ENCODE measurements at regions not wholly inside any gene's neighbourhood (a gene's known extent, or its start where the extent isn't known, plus 50 kb on each side); places are given as distances from the start of the nearest gene placed in this dataset.

DNA sequence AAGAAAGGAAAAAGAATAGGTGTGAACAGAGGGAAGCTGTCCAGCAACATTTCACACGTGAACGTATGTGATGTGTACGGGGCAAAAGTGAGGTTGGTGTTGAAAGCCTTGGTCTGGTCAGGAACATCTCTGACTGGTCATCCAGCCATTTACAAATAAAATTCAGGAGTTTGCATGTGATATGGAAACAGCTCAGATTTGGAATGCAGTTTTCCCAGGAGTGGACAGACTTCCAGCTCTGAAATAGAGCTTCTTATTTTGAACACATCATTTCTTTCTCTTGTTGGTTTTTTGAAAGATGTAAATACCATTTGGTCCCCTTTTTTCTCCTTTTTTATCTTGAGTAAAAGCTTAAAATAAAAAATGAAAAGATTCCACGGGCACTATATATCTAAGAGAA is 566.2 kb upstream of the ZFHX3 start:
- TF ChIP-seq, protein P1, sequence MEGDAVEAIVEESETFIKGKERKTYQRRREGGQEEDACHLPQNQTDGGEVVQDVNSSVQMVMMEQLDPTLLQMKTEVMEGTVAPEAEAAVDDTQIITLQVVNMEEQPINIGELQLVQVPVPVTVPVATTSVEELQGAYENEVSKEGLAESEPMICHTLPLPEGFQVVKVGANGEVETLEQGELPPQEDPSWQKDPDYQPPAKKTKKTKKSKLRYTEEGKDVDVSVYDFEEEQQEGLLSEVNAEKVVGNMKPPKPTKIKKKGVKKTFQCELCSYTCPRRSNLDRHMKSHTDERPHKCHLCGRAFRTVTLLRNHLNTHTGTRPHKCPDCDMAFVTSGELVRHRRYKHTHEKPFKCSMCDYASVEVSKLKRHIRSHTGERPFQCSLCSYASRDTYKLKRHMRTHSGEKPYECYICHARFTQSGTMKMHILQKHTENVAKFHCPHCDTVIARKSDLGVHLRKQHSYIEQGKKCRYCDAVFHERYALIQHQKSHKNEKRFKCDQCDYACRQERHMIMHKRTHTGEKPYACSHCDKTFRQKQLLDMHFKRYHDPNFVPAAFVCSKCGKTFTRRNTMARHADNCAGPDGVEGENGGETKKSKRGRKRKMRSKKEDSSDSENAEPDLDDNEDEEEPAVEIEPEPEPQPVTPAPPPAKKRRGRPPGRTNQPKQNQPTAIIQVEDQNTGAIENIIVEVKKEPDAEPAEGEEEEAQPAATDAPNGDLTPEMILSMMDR (IDR thresholded peaks at IDR 0.05) = no peak
- no peak for TF ChIP-seq POLR2A (IDR thresholded peaks at IDR 0.05)
